Ishikawa (cell line): ENCODE measurements at regions not wholly inside any gene's neighbourhood (a gene's known extent, or its start where the extent isn't known, plus 50 kb on each side); places are given as distances from the start of the nearest gene placed in this dataset.

Experiments used
- CEBPB ChIP-seq: IDR thresholded peaks from 2 replicates; pipeline ENCODE4 v1.6.1; 2012
- CREB1 ChIP-seq: IDR thresholded peaks from 2 replicates; pipeline ENCODE4 v1.6.1; 2012; ENCODE audit warnings: low read depth
- EGR1 ChIP-seq: IDR thresholded peaks from 2 replicates; pipeline ENCODE4 v1.6.1; 2012
- EP300 ChIP-seq: IDR thresholded peaks from 2 replicates; pipeline ENCODE4 v1.6.1; 2012; ENCODE audit warnings: borderline replicate concordance
- FOXM1 ChIP-seq: IDR thresholded peaks from 2 replicates; pipeline ENCODE4 v1.6.1; 2012; ENCODE audit warnings: low read depth, borderline replicate concordance
- MAX ChIP-seq: IDR thresholded peaks from 2 replicates; pipeline ENCODE4 v1.6.1; 2012
- NFIC ChIP-seq: IDR thresholded peaks from 2 replicates; pipeline ENCODE4 v1.6.1; 2012
- RAD21 ChIP-seq: IDR thresholded peaks from 2 replicates; pipeline ENCODE4 v1.6.1; 2012; ENCODE audit warnings: low read depth
- REST ChIP-seq: IDR thresholded peaks from 2 replicates; pipeline ENCODE4 v1.6.1; 2012; ENCODE audit warnings: low read depth, mild to moderate bottlenecking
- TAF1 ChIP-seq: IDR thresholded peaks from 2 replicates; pipeline ENCODE4 v1.6.1; 2012; ENCODE audit warnings: low read depth, mild to moderate bottlenecking
- TCF12 ChIP-seq: IDR thresholded peaks from 2 replicates; pipeline ENCODE4 v1.6.1; 2012; ENCODE audit warnings: low read depth
- TEAD4 ChIP-seq: IDR thresholded peaks from 2 replicates; pipeline ENCODE4 v1.6.1; 2012
- USF1 ChIP-seq: IDR thresholded peaks from 2 replicates; pipeline ENCODE4 v1.6.1; 2012
- YY1 ChIP-seq: IDR thresholded peaks from 2 replicates; pipeline ENCODE4 v1.6.1; 2012; ENCODE audit warnings: low read depth
- ZBTB7A ChIP-seq: IDR thresholded peaks from 2 replicates; pipeline ENCODE4 v1.6.1; 2012; ENCODE audit warnings: low read depth

- TF ChIP-seq TAF1 (no peak), YY1 (no peak), REST (no peak), TCF12 (no peak), USF1 (no peak), ZBTB7A (no peak), CEBPB (no peak), CREB1 (no peak), RAD21 (no peak), NFIC (no peak), MAX (no peak), EGR1 (no peak), TEAD4 (no peak), FOXM1 (no peak)
Observed at GRCh38 chr10:29922892-29923291, 136.5 kb downstream of the JCAD start.

GRCh38 chr10:29922226-29922625 lies 137.2 kb downstream of the JCAD start:
- TF ChIP-seq MAX (no peak), TAF1 (no peak), TEAD4 (no peak), USF1 (no peak), CEBPB (no peak), TCF12 (no peak), FOXM1 (no peak), NFIC (no peak), CREB1 (no peak), RAD21 (no peak), REST (no peak), YY1 (no peak), EGR1 (no peak)

GRCh38 chr10:29921071-29921446 lies 138.3 kb downstream of the JCAD start:
- TF ChIP-seq FOXM1: no peak
- no peak for TF ChIP-seq TCF12
- no peak for TF ChIP-seq NFIC
- no peak for TF ChIP-seq USF1
- TF ChIP-seq TEAD4: no peak
- no peak for TF ChIP-seq CREB1
- TF ChIP-seq REST: no peak
- no peak for TF ChIP-seq ZBTB7A
- TF ChIP-seq EP300: no peak
- TF ChIP-seq RAD21: no peak
- no peak for TF ChIP-seq EGR1
- TF ChIP-seq TAF1: no peak
- no peak for TF ChIP-seq MAX

- no peak for TF ChIP-seq RAD21
- no peak for TF ChIP-seq YY1
- no peak for TF ChIP-seq CREB1
- TF ChIP-seq EGR1: no peak
- no peak for TF ChIP-seq TAF1
- no peak for TF ChIP-seq FOXM1
- TF ChIP-seq USF1: no peak
- no peak for TF ChIP-seq EP300
- TF ChIP-seq CEBPB: no peak
- TF ChIP-seq TCF12: no peak
- TF ChIP-seq MAX: no peak
- TF ChIP-seq REST: no peak
- no peak for TF ChIP-seq TEAD4
- TF ChIP-seq ZBTB7A: no peak
- TF ChIP-seq NFIC: no peak
Observed at GRCh38 chr10:29920408-29921070, 138.8 kb downstream of the JCAD start.
